HL-60 (cell line): ENCODE measurements at regions not wholly inside any gene's neighbourhood (a gene's known extent, or its start where the extent isn't known, plus 50 kb on each side); places are given as distances from the start of the nearest gene placed in this dataset.

Experiments
- CTCF ChIP-seq: IDR thresholded peaks from one replicate; pipeline ENCODE4 v1.5.1; 2011; ENCODE audit warnings: low read length, control low read depth, inconsistent platforms; ENCODE audit not compliant: insufficient read depth
- GABPA ChIP-seq: IDR thresholded peaks from 2 replicates; pipeline ENCODE4 v1.6.1; 2012; ENCODE audit warnings: low read depth
- POLR2AphosphoS5 ChIP-seq: IDR thresholded peaks from 2 replicates; pipeline ENCODE4 v1.6.1; 2012; ENCODE audit warnings: low read depth
- REST ChIP-seq: IDR thresholded peaks from 2 replicates; pipeline ENCODE4 v1.6.1; 2012; ENCODE audit warnings: low read depth; ENCODE audit not compliant: insufficient replicate concordance
- SPI1 ChIP-seq: IDR thresholded peaks from 2 replicates; pipeline ENCODE4 v1.6.1; 2012; ENCODE audit warnings: low read depth, mild to moderate bottlenecking, borderline replicate concordance

GRCh38 chr11:15494740-15495139, 380.0 kb downstream of the INSC start:
- TF ChIP-seq CTCF (no peak), POLR2AphosphoS5 (no peak), GABPA (no peak), REST (no peak), SPI1 (no peak)
